Neural progenitor cell (in vitro differentiated cells): ENCODE measurements at regions not wholly inside any gene's neighbourhood (a gene's known extent, or its start where the extent isn't known, plus 50 kb on each side); places are given as distances from the start of the nearest gene placed in this dataset.

ENCODE experiments used
- CTCF ChIP-seq: fragments of 200-600 bp; sonication (generic); IDR thresholded peaks from 2 replicates; pipeline ENCODE4 v1.5.1; 2017; ENCODE audit warnings: antibody characterized with exemption, mild to moderate bottlenecking
- EZH2 ChIP-seq: fragments of 200-600 bp; sonication (generic); IDR thresholded peaks from 2 replicates; pipeline ENCODE4 v1.6.1; 2017; ENCODE audit warnings: antibody characterized with exemption, mild to moderate bottlenecking, moderate library complexity

- TF ChIP-seq CTCF (no peak), EZH2 (no peak)
These were observed 1601.7 kb upstream of the TENM3 start for GRCh38 chr4:180641495-180641894.
